Astrocyte of the cerebellum (primary cell): ENCODE measurements at regions not wholly inside any gene's neighbourhood (a gene's known extent, or its start where the extent isn't known, plus 50 kb on each side); places are given as distances from the start of the nearest gene placed in this dataset.

Experiments
- DNase-seq: peaks from one replicate; pipeline ENCODE4 v3.0.0-alpha.2; 2011; ENCODE audit warnings: low read depth
- H3K4me3 ChIP-seq: 2 replicates; pipeline ENCODE4 v1.5.1; 2011; ENCODE audit warnings: mild to moderate bottlenecking, low read depth, low read length, moderate library complexity
- in situ Hi-C: cut with HindIII; loops from 2 replicates; pipeline ENCODE4 v1.10.0; 2017; ENCODE audit warnings: low sequenced_read_pairs
- TF ChIP-seq, protein P1 (sequence below): IDR thresholded peaks from 2 replicates; pipeline ENCODE4 v1.5.1; 2012; ENCODE audit warnings: low read length, low read depth, moderate library complexity, mild to moderate bottlenecking; ENCODE audit errors: missing control alignments

DNA sequence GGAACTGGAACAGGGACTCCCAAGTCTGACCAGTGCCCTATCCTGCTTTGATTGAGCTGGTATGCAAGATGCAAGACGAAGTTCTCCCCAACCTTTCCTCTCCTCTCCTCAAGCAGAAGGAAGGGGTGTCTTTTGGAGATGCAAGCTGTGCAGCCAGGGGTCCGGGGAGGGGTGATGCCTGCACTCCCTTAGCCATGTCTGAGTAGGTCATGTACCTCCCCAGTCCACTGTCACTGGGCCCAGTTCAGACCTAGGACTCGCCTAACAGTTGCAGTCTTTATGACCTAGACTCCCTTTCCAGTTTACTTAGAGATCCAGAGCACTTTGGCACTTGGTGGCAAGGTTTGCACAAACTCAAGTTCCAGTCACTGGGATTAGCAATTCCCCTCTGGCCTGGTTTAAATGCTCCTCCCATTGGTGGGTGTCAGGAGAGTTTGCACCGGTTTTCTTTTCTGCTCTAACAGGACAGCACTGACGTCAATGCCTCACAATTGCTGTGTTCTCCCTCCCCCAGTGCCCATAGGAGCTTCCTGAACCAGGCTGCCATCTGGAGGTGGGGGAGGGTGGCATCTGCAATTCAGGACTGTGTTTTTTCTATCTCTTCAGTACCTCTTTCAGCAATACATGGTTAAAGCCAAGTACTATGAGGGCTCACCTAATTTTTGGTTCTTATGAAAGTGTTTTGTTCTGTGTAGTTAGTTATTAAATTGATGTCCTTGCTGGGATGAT is 782.2 kb downstream of the ARAP2 start:
- TF ChIP-seq, protein P1, sequence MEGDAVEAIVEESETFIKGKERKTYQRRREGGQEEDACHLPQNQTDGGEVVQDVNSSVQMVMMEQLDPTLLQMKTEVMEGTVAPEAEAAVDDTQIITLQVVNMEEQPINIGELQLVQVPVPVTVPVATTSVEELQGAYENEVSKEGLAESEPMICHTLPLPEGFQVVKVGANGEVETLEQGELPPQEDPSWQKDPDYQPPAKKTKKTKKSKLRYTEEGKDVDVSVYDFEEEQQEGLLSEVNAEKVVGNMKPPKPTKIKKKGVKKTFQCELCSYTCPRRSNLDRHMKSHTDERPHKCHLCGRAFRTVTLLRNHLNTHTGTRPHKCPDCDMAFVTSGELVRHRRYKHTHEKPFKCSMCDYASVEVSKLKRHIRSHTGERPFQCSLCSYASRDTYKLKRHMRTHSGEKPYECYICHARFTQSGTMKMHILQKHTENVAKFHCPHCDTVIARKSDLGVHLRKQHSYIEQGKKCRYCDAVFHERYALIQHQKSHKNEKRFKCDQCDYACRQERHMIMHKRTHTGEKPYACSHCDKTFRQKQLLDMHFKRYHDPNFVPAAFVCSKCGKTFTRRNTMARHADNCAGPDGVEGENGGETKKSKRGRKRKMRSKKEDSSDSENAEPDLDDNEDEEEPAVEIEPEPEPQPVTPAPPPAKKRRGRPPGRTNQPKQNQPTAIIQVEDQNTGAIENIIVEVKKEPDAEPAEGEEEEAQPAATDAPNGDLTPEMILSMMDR, result no peak
- no peak overlapping the region for H3K4me3 ChIP-seq
- in situ Hi-C loops, result no loop called here
- no peak for DNase-seq

- TF ChIP-seq, protein P1, result no peak
- DNase-seq, result no peak
- in situ Hi-C loops, result no loop called here
- H3K4me3 ChIP-seq, result no peak overlapping the region
Observed at GRCh38 chr4:35463251-35463952, 780.9 kb downstream of the ARAP2 start.

DNA sequence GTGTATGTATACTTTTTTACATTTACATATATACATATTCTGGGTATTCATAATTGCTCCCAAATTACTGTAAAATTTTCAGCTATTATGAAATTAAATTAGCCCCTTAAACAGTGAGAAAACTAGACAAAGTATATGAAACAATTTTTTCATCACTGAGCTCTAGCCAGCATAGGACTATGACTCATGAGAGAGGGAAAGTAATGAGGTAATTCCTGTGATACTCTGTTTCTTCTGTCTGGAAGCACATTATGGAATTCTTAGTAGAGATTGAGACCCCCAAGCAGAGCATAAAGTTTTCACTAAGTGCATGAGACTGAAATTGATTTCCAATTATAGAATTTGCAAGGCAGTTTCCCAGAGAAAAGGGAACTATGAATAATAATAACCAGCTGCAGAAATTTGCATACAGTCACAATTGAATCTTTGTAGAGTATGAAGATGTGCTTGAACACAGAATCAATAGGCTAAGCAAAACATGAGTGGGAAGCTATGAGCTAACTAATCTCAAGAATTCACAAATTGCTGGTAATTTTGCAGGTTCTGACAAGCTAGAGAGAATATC is 779.3 kb downstream of the ARAP2 start:
- H3K4me3 ChIP-seq, result no peak overlapping the region
- in situ Hi-C loops, result no loop called here
- no peak for DNase-seq
- TF ChIP-seq, protein P1, result no peak

DNA sequence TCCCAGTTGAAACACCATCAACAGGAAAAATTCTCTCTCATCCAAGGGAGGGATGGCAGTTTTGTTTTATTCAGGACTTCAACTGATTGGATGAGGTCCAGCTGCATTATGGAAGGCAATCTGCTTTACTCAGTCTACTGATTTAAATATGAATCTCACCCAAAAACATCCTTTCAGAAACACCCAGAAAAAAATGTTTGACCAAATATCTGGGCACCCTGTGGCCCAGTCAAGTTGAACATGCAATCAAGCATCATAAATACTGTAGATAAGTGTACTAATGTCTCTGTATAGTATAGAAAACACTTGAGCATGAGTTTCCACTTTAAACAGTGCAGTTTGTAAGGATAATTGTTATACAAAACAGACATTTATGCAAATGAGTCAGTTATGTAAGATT is 753.2 kb downstream of the ARAP2 start:
- DNase-seq, result no peak
- no peak overlapping the region for H3K4me3 ChIP-seq
- in situ Hi-C loops, result no loop called here
- TF ChIP-seq, protein P1, result no peak

DNA sequence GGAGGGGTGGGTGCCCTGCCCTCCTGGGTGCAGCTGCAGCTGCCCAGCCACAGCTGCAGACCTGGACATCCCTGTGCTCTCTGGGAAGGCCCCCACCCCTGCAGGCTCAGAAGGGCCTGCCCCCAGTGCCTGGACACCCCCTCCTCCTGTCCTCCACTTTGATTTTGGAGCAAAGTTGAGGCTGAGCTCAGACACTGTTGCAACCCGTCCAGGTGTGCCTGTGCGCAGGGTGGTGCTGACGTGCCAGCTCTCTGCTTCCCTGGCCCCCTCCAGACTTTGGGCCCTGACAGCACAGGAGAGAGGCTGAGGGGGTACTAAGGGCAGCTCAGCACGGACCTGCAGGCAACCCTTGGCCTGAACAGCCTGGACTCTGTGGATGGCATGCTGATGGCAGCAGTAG is 750.3 kb downstream of the ARAP2 start:
- no peak overlapping the region for H3K4me3 ChIP-seq
- no peak for DNase-seq
- in situ Hi-C loops, result no loop called here
- TF ChIP-seq, protein P1, result no peak

DNA sequence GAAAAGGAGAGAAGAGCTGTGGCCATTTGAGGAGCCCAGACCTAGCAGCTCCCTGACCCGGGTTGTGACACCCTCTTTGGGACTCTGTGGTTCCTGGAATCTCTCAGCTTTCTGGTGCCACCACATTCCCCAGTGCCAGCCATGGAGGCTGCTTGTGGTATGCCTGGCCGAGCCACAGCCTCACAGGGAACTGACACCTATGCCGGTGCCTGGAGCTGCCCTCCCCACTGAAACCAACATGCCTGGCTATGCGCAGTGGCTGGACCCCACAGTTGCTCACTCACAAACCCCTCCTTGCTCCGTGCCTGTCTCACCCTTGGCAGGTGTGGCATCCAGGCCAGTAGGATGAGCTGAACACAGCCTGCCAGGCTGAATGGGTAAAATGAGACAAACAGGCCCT is 749.4 kb downstream of the ARAP2 start:
- no peak overlapping the region for H3K4me3 ChIP-seq
- DNase-seq, result no peak
- TF ChIP-seq, protein P1, result no peak
- in situ Hi-C loops, result no loop called here
